Activated naive CD8-positive, alpha-beta T cell treated with anti-CD3 and anti-CD28 coated beads, Interleukin-2, amount 50 U/mL, for 24 hours (primary cell): ENCODE measurements at regions not wholly inside any gene's neighbourhood (a gene's known extent, or its start where the extent isn't known, plus 50 kb on each side); places are given as distances from the start of the nearest gene placed in this dataset.

Experiments used
- ATAC-seq: fragments of 150-1000 bp; cut with Tn5 transposase; one replicate; pipeline ENCODE4 v1.10.0; 2021
- DNase-seq: peaks from one replicate; pipeline ENCODE4 v3.0.0; 2021
- H3K27ac Mint-ChIP-seq: one replicate; pipeline ENCODE4 v1.8.0; 2021; ENCODE audit warnings: mild to moderate bottlenecking, mixed read lengths
- H3K27me3 Mint-ChIP-seq: one replicate; pipeline ENCODE4 v1.8.0; 2021; ENCODE audit warnings: mixed read lengths
- H3K36me3 Mint-ChIP-seq: one replicate; pipeline ENCODE4 v1.8.0; 2021; ENCODE audit warnings: low read depth, mixed read lengths
- H3K4me1 Mint-ChIP-seq: one replicate; pipeline ENCODE4 v1.8.0; 2021; ENCODE audit warnings: mixed read lengths
- H3K4me3 Mint-ChIP-seq: one replicate; pipeline ENCODE4 v1.8.0; 2021; ENCODE audit warnings: mild to moderate bottlenecking, moderate library complexity, mixed read lengths
- H3K9me3 Mint-ChIP-seq: one replicate; pipeline ENCODE4 v1.8.0; 2021; ENCODE audit warnings: mixed read lengths

GRCh38 chr10:128629111-128630096, 503.2 kb upstream of the MKI67 start:
- Mint-ChIP-seq H3K4me1 (no peaks in the 10 kb centered on the region), H3K9me3 (no peaks in the 10 kb centered on the region), H3K4me3 (no peak overlapping the region), H3K27me3 (peaks cover 8% of the 10 kb centered on the region), H3K27ac (no peak overlapping the region), H3K36me3 (no peaks in the 10 kb centered on the region)
- no peak for DNase-seq
- ATAC-seq = no peak

GRCh38 chr10:128630787-128631252, 504.6 kb upstream of the MKI67 start:
- Mint-ChIP-seq H3K9me3 (no peaks in the 10 kb centered on the region), H3K36me3 (no peaks in the 10 kb centered on the region), H3K27ac (no peak overlapping the region), H3K4me1 (no peaks in the 10 kb centered on the region), H3K27me3 (peaks cover 12% of the 10 kb centered on the region), H3K4me3 (no peak overlapping the region)
- no peak for ATAC-seq
- no peak for DNase-seq

- ATAC-seq = no peak
- Mint-ChIP-seq H3K27me3 (peaks cover 12% of the 10 kb centered on the region), H3K27ac (no peak overlapping the region), H3K4me1 (no peaks in the 10 kb centered on the region), H3K9me3 (no peaks in the 10 kb centered on the region), H3K4me3 (no peak overlapping the region), H3K36me3 (no peaks in the 10 kb centered on the region)
- DNase-seq = no peak
Observed at GRCh38 chr10:128631801-128632241, 505.6 kb upstream of the MKI67 start.

- DNase-seq (no peak), ATAC-seq (no peak)
- Mint-ChIP-seq H3K4me3 (no peak overlapping the region), H3K27me3 (peaks cover 12% of the 10 kb centered on the region), H3K36me3 (no peaks in the 10 kb centered on the region), H3K4me1 (no peaks in the 10 kb centered on the region), H3K9me3 (no peaks in the 10 kb centered on the region), H3K27ac (no peak overlapping the region)
Observed at GRCh38 chr10:128632694-128633093, 506.5 kb upstream of the MKI67 start.

- Mint-ChIP-seq H3K4me3 (no peak overlapping the region), H3K4me1 (no peaks in the 10 kb centered on the region), H3K36me3 (no peaks in the 10 kb centered on the region), H3K27ac (no peak overlapping the region), H3K9me3 (peaks cover 3% of the 10 kb centered on the region), H3K27me3 (peaks cover 12% of the 10 kb centered on the region)
- DNase-seq (no peak), ATAC-seq (no peak)
Observed at GRCh38 chr10:128633864-128634540, 507.8 kb upstream of the MKI67 start.

- DNase-seq = no peak
- Mint-ChIP-seq H3K4me1 (no peaks in the 10 kb centered on the region), H3K4me3 (no peak overlapping the region), H3K27ac (no peak overlapping the region), H3K27me3 (no peaks in the 10 kb centered on the region), H3K36me3 (no peaks in the 10 kb centered on the region), H3K9me3 (peaks cover 3% of the 10 kb centered on the region)
- peak; percentile 65 for ATAC-seq
Observed at GRCh38 chr10:128642023-128642422, 515.8 kb upstream of the MKI67 start.

GRCh38 chr10:128642502-128642901, 516.3 kb upstream of the MKI67 start:
- peaks cover 3% of the 10 kb centered on the region for H3K9me3 Mint-ChIP-seq
- H3K27me3 Mint-ChIP-seq = no peaks in the 10 kb centered on the region
- H3K36me3 Mint-ChIP-seq = no peaks in the 10 kb centered on the region
- no peaks in the 10 kb centered on the region for H3K4me1 Mint-ChIP-seq
- no peak for DNase-seq
- H3K4me3 Mint-ChIP-seq = no peak overlapping the region
- H3K27ac Mint-ChIP-seq = no peak overlapping the region
- no peak for ATAC-seq

GRCh38 chr10:128643658-128644057, 517.4 kb upstream of the MKI67 start:
- Mint-ChIP-seq H3K4me1 (no peaks in the 10 kb centered on the region), H3K9me3 (peaks cover 3% of the 10 kb centered on the region), H3K27me3 (no peaks in the 10 kb centered on the region), H3K27ac (no peak overlapping the region), H3K36me3 (no peaks in the 10 kb centered on the region), H3K4me3 (no peak overlapping the region)
- no peak for ATAC-seq
- DNase-seq = no peak

- DNase-seq (no peak), ATAC-seq (no peak)
- Mint-ChIP-seq H3K27me3 (peaks cover 4% of the 10 kb centered on the region), H3K36me3 (no peaks in the 10 kb centered on the region), H3K4me3 (no peak overlapping the region), H3K27ac (no peak overlapping the region), H3K4me1 (no peaks in the 10 kb centered on the region), H3K9me3 (peaks cover 6% of the 10 kb centered on the region)
Observed at GRCh38 chr10:128645486-128645885, 519.3 kb upstream of the MKI67 start.

GRCh38 chr10:128646956-128647355, 520.7 kb upstream of the MKI67 start:
- H3K27ac Mint-ChIP-seq = no peak overlapping the region
- peaks cover 6% of the 10 kb centered on the region for H3K9me3 Mint-ChIP-seq
- no peak overlapping the region for H3K4me3 Mint-ChIP-seq
- H3K36me3 Mint-ChIP-seq = no peaks in the 10 kb centered on the region
- peaks cover 4% of the 10 kb centered on the region for H3K27me3 Mint-ChIP-seq
- no peaks in the 10 kb centered on the region for H3K4me1 Mint-ChIP-seq
- DNase-seq = no peak
- no peak for ATAC-seq

GRCh38 chr10:128657548-128657947, 531.3 kb upstream of the MKI67 start:
- no peak for ATAC-seq
- peaks cover 6% of the 10 kb centered on the region for H3K9me3 Mint-ChIP-seq
- no peaks in the 10 kb centered on the region for H3K36me3 Mint-ChIP-seq
- no peaks in the 10 kb centered on the region for H3K27me3 Mint-ChIP-seq
- H3K27ac Mint-ChIP-seq = no peak overlapping the region
- no peaks in the 10 kb centered on the region for H3K4me1 Mint-ChIP-seq
- no peak overlapping the region for H3K4me3 Mint-ChIP-seq
- no peak for DNase-seq

- no peak for ATAC-seq
- no peaks in the 10 kb centered on the region for H3K4me1 Mint-ChIP-seq
- no peak overlapping the region for H3K4me3 Mint-ChIP-seq
- H3K36me3 Mint-ChIP-seq = no peaks in the 10 kb centered on the region
- no peak overlapping the region for H3K27ac Mint-ChIP-seq
- no peak for DNase-seq
- peaks cover 6% of the 10 kb centered on the region for H3K27me3 Mint-ChIP-seq
- peaks cover 13% of the 10 kb centered on the region for H3K9me3 Mint-ChIP-seq
Observed at GRCh38 chr10:128660726-128661125, 534.5 kb upstream of the MKI67 start.

GRCh38 chr10:128661404-128662197, 535.4 kb upstream of the MKI67 start:
- no peak overlapping the region for H3K27ac Mint-ChIP-seq
- H3K4me3 Mint-ChIP-seq = no peak overlapping the region
- no peaks in the 10 kb centered on the region for H3K36me3 Mint-ChIP-seq
- H3K27me3 Mint-ChIP-seq = peaks cover 6% of the 10 kb centered on the region
- no peaks in the 10 kb centered on the region for H3K4me1 Mint-ChIP-seq
- ATAC-seq (no peak), DNase-seq (no peak)
- peaks cover 13% of the 10 kb centered on the region for H3K9me3 Mint-ChIP-seq

- Mint-ChIP-seq H3K4me3 (no peak overlapping the region), H3K27ac (no peak overlapping the region), H3K4me1 (no peaks in the 10 kb centered on the region), H3K27me3 (peaks cover 7% of the 10 kb centered on the region), H3K36me3 (no peaks in the 10 kb centered on the region), H3K9me3 (peaks cover 13% of the 10 kb centered on the region)
- ATAC-seq = no peak
- no peak for DNase-seq
Observed at GRCh38 chr10:128662520-128662919, 536.3 kb upstream of the MKI67 start.
